ENCODE measurements at regions not wholly inside any gene's neighbourhood (a gene's known extent, or its start where the extent isn't known, plus 50 kb on each side); places are given as distances from the start of the nearest gene placed in this dataset.
A peak's percentile ranks its signal among the peaks of the same experiment; 100 is the strongest.
"Not testable (repeated sequence)": the region's sequence is repeated elsewhere in the genome, so short reads cannot be mapped to it uniquely, and the experiment has no call there.

DNA sequence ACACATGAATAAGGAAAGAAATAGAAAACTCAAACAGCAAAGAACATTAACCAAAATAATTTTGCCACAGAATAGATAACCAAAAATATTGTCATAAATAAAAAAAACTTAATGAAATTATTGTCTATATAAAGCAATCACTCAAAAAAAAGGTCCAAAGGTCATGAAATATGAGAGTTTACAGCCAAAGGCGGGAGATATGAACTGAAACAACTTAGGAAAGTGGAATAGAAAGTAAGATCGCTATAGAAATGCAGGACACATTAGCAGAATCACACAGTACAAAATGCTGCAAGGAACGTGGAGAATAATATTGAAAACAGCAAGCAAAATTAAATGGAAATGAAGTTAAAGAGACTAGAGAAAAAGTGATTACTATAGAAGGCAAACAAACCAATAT, 375.0 kb upstream of the ARHGEF26 start:
- no peak for DNase-seq

DNA sequence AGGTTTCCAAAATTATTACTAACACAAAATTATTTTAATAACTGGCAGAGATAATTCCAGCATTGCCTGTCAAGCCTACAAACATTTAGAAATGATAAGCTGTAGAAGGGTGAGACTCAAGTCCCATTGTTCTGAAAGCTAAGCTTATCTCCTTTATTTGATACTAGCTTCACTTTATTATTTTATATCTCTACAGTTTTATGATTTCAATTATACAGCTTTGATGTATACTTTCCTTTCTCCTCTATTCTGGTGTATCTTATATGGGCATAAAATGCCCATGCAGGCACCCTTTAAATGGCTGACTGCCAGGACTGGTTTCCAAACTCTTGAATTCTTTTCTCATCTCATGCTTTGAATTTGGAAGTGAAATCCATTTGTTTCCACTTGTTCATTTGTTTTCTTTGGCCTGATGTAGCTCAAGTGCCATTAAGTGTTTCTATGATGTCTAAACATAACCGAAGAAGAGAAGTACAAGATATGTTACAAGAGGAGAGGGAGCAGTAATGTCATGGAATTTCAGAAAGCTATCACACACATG, 372.1 kb upstream of the ARHGEF26 start:
- no peak for DNase-seq

DNA sequence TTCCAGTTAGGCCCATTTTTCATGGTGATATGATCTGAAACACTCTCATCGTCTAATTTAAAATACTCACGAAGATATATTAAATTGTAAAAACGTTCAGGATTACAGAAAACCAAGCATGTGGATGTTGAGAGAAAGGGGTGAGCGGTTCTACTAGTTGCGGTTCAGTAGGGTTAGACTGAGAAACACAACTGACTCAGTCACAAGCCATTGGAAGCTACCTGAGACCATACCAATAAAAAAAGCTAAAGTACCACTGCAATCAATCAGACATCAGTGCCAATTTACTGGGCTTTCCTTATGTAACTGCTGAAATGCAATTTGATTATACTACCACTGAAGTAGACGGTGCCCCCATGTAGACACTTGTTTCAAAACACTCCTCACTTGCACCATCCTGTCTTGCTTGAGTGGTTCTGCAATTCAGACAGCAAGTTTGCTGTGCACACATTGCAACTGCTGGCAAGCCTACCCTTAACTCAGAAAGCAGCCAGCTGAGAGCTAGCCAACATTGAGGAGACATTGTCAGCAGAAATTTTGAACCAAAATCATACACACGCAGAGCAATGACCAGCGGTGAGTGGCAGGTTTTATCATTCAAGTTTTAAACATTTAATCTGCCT, 368.7 kb upstream of the ARHGEF26 start:
- peak; percentile 46 to 52 for DNase-seq

DNA sequence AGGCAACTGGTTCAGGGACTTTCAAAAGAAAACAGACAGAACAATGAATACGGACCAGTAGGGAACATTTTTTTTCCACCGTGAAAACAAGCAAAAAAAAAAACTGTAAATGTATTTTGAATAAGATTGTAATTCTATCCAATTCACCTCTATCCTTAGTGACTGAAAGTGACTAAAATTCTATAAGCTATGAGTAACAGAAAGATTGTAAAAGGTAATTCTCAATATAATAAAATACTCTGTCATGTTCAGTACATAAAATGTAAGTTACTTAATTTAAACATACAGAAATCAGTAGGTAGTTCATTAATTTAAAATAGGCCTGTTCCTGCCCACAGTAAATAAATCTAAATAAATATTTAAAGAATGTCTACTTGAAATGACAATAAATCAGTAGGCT, 368.2 kb upstream of the ARHGEF26 start:
- DNase-seq, result no peak

DNA sequence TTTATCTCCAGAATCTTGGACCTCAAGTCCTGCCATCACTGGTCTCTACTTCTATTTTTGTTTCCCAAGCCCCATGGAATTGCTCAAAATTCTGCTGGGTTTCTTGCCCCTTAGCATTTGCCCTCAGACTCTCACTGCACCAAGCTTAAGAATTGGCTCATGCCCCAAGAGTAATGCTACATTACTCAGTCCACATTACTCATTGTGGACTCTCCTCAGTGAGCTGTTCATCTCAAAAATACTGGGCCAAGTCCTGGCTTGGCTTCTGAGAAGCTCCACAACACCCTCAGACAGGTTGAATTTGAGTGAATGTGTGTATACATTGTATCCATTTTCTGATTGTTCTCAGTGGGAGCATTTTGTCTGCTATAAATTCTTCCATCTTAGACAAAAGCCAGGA, 364.4 kb upstream of the ARHGEF26 start:
- DNase-seq, result no peak

- DNase-seq, result no peak
These were observed 363.4 kb upstream of the ARHGEF26 start for GRCh38 chr3:153757839-153758238.

GRCh38 chr3:153760948-153761347, 360.2 kb upstream of the ARHGEF26 start:
- DNase-seq, result no peak

DNA sequence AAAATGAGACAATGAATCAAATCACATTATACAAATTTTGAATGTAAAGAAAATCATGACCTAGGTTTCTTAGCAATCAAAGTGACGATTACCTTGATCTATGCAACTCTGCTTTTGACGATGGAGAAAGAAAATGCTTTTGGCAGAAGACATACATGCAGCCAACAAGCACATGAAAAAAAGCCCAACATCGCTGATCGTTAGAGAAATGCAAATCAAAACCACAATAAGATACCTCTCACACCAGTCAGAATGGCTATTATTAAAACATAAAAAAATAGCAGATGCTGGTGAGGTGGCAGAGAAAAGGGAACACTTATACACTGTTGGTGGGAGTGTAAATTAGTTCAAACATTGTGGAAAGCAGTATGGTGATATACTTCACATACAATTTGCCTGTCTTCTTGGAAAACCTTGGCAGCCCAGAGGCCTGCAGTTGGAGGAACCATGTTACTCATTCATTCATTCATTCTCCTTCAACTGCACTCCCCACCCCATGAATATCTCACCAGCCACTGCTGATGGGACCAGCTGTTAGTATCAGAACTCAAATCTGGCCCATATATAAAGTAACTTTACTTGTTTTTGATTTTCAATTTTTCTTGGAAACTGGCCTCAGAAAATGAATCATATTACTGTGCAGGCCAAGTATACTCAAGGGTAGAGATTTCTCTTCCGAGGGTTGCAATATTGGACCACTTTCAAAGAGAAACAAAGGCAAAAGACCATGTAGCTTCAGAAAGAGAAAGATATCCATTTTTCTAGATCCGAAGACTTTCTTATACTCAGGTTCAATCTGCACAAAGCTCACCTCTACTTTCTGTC, 358.6 kb upstream of the ARHGEF26 start:
- DNase-seq, result no peak

GRCh38 chr3:153767601-153768560, 353.3 kb upstream of the ARHGEF26 start:
- DNase-seq, result no peak

GRCh38 chr3:153768561-153769469, 352.4 kb upstream of the ARHGEF26 start:
- DNase-seq, result peak; percentile 20 to 51

- DNase-seq, result peak; percentile 44 to 51
These were observed 338.1 kb upstream of the ARHGEF26 start for GRCh38 chr3:153783106-153783505.

DNA sequence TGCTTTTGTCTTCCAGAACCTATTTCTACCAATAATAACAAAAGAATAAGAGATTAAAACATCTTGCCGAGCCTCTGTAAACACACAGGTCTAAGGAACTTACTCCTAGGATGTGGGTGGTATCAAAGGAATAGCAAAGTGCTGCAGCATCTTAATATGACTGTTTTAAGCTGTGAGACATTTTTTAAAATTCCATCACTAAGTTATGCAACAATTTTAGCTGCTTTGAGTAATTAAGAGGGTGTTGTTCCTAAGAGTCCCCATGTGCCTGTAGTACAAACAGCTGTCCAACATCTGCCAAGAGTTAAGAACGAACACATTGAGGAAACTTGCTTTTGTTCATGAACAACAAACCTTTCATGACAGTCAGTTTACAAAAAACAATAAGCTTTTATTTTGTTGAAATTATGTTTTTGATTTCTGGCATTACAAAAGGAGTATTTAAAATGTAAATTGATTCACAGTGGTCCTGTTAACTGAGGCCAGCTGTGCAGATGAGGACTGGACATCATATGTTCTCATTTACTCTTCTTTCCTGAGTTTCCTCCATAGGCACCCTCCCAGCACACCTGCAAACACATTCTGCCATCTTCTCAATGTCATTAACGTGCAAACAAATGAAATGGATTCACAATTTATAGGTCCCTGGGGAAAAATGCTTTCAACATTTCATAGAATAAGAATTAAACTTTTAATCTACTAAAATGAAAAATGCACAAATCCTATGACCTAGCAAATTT, 337.3 kb upstream of the ARHGEF26 start:
- peak; percentile 42 to 52 for DNase-seq

DNA sequence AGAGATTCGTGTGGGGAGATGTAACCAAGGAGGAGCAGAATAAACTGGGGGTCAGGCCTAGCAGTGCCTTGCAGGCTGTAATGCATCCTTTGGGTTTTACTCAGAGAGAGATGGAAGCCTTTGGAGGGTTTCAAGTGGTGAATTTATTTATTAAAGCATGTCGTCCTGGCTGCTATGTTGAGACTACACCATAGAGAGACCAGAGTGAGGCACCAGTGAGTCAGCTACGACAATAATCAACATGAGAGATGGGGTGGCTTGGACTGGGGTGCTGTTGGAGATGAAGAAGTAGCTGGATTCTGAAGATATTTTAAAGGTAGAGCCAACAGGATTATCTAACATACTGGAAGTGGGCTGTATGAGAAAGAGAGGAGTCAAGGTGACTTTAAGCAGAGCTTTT, 335.3 kb upstream of the ARHGEF26 start:
- no peak for DNase-seq

DNA sequence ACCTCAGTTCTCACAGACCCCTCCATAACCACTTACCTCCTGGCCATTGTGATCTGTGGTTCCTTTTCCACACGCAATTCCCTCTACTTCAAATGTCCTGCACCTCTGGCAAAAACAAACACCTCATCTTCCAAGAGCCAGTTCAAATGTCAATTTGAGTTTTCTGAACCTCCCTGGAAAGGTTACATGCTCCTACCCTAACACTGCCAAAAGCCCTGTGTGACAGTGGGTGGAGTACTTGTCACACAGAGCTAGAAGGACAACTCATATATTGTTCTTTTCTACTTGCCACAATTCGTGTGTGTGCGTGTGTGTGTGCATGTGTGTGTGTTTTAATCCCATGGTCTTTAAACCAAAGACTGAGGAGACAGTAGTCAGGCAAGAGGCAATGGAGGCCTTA, 331.8 kb upstream of the ARHGEF26 start:
- DNase-seq, result no peak

- not testable (repeated sequence) for DNase-seq
These were observed 324.1 kb upstream of the ARHGEF26 start for GRCh38 chr3:153797056-153797455.

DNA sequence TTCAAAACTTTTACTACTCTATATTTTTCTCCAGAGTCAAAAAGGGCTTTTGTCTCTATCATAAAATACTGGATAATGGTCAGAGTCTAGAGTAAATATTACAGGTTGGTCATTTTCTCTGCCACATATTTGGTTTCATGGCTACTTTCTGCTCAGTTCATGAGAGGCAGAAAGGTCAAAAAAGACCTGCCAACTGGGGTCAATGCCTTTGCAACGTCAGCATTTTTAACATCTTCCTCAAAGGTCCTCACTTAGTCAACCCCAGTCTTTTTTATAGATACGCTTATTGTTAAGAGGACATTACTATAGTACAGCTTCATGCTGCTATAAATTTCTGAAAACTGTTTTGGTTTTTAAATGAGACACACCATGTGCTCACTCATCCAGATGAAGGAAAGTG, 312.1 kb upstream of the ARHGEF26 start:
- no peak for DNase-seq

- DNase-seq, result no peak
These were observed 302.9 kb upstream of the ARHGEF26 start for GRCh38 chr3:153818338-153818737.

DNA sequence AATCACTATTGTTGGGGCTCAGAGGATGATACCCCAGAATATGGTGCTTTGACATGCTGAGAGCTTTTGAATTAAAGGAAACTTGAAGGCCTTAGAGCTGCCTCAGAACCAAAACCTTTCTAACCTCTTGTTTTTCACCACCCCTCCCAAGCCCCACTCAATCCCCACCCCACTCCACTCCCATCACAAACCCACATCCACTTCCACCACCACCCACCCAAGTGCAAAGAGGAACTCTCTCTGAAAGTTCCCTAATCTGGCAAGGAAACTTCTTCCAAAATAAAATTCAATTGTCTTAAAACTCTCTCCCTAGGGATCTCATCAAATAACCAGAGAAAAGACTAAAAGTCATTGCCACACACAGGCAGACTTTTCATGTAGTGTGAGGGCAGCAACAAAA, 301.2 kb upstream of the ARHGEF26 start:
- DNase-seq, result no peak

GRCh38 chr3:153828346-153828745, 292.8 kb upstream of the ARHGEF26 start:
- not testable (repeated sequence) for DNase-seq

DNA sequence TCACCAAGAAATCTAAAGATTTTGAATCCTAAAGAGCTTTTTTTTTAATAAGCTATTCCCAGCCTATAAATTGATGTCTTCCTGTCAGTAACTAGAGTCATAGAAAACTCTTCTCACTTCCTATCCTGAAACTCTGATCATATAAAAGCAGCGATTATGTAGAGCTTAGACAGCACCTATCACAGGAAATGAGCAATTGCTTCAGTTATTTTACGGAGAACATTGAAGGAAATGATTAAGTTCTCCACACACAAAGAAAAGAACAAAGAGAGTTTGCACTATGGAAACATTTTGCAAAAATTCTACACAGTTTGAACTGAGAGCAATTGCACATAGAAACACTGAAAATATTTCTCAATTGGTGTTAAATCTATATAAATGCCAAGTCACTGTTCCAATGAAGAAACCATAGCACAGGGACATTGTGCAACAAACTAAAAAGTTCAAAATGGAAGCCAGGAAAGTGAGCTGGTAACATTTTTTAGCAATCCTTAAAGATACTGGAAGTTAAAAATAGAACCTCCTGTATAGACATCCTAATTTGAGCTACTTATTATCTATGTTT, 291.5 kb upstream of the ARHGEF26 start:
- DNase-seq, result no peak
